Activated CD8-positive, alpha-beta memory T cell treated with anti-CD3 and anti-CD28 coated beads, Interleukin-2, amount 10 ng/mL, durations not matched to agents 7 days and 5 days (primary cell): ENCODE measurements at regions not wholly inside any gene's neighbourhood (a gene's known extent, or its start where the extent isn't known, plus 50 kb on each side); places are given as distances from the start of the nearest gene placed in this dataset.

ENCODE experiments used
- ATAC-seq: fragments of 150-1000 bp; cut with Tn5 transposase; one replicate; pipeline ENCODE4 v1.10.0; 2021; ENCODE audit warnings: moderate library complexity
- CTCF ChIA-PET: fragments of 350-600 bp; sonication (Branson Sonifier 250); formaldehyde crosslinking; loops from one replicate; lab custom pipeline; 2021; ENCODE audit warnings: antibody characterized with exemption; lab: Charles Lee
- DNase-seq: peaks from one replicate; pipeline ENCODE4 v3.0.0-alpha.2; 2020
- H3K27ac Mint-ChIP-seq: one replicate; pipeline ENCODE4 v1.8.0; 2021; ENCODE audit warnings: mild to moderate bottlenecking, mixed read lengths
- H3K27me3 Mint-ChIP-seq: one replicate; pipeline ENCODE4 v1.8.0; 2021; ENCODE audit warnings: mixed read lengths
- H3K36me3 Mint-ChIP-seq: one replicate; pipeline ENCODE4 v1.8.0; 2021; ENCODE audit warnings: mild to moderate bottlenecking, mixed read lengths
- H3K4me1 Mint-ChIP-seq: one replicate; pipeline ENCODE4 v1.8.0; 2021; ENCODE audit warnings: mixed read lengths
- H3K4me3 Mint-ChIP-seq: one replicate; pipeline ENCODE4 v1.8.0; 2021; ENCODE audit warnings: mild to moderate bottlenecking, moderate library complexity, mixed read lengths
- H3K9me3 Mint-ChIP-seq: one replicate; pipeline ENCODE4 v1.8.0; 2022; ENCODE audit warnings: low read depth, mixed read lengths

DNA sequence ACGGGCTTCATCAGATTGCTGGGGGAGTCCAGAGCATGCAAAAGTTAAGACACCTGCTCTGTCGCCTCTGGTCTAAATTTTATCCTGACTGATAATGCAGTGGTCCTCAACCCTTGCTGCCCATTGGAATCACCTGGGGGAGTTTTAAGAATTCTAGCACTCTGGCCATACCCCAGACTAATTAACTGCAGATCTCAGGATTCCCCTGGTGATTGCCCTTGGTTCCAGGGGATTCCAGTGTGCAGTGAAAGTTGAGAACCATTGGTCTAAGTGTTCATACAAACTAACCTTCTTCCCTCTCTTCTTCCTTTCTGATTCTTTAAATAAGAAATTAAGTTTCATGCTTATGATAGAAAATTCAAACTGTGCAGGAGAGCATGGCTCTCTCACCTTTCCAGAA lies 105.7 kb upstream of the MGAT5 start:
- Mint-ChIP-seq H3K27ac (no peak overlapping the region), H3K36me3 (peaks cover 9% of the 10 kb centered on the region), H3K4me3 (no peak overlapping the region), H3K9me3 (no peaks in the 10 kb centered on the region), H3K4me1 (no peaks in the 10 kb centered on the region), H3K27me3 (no peaks in the 10 kb centered on the region)
- ATAC-seq: no peak
- CTCF ChIA-PET: no interaction called here
- no peak for DNase-seq

DNA sequence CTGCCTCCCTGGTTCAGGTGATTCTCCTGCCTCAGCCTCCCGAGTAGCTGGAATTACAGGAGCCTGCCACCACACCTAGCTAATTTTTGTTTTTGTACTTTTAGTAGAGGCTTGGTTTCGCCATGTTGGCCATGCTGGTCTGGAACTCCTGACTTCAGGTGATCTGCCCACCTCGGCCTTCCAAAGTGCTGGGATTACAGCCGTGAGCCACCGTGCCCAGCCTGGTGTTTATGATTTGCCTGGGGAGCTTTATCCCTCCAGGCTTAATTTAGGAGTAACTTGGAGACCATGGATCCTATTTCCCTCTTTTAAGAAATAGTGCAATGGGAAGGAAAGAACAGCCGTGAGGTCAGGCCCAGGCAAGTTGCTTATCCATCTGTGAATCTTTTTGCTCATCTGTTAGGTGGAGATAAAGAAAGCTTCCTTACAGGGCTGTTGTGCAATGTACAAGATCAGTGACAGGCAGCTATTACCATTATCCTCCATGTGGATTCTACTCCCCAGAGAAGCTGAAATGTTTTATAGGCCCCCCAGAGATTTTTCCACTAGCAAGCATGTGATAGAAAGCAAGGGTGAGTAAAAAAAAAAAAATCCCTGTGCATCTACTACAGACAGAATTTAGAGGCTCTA lies 104.9 kb upstream of the MGAT5 start:
- peaks cover 9% of the 10 kb centered on the region for H3K36me3 Mint-ChIP-seq
- no peaks in the 10 kb centered on the region for H3K9me3 Mint-ChIP-seq
- ATAC-seq (no peak), DNase-seq (no peak)
- H3K4me1 Mint-ChIP-seq: no peaks in the 10 kb centered on the region
- CTCF ChIA-PET: no interaction called here
- no peaks in the 10 kb centered on the region for H3K27me3 Mint-ChIP-seq
- H3K4me3 Mint-ChIP-seq: no peak overlapping the region
- H3K27ac Mint-ChIP-seq: no peak overlapping the region

DNA sequence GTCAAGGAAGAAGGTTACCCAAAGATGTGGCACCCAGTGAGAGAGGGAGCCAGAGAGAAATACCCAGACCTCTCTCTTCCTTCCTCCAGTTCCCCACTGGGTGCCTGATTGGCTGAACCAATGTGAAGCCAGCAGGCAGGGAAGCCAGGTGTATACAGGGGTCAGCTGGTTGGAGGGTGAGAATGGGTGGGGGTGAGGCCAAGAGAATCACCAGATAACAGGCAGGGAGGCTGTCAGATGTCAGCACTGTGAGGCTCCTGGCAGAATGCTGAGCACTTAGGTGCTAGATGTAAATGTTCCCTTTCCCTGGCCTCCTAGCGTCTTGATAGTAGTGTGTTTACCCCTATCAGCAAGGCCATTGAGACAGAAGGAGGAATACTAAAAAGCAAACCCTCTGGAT lies 104.0 kb upstream of the MGAT5 start:
- ATAC-seq (no peak), DNase-seq (no peak)
- peak overlapping the region; percentile 44 for H3K27ac Mint-ChIP-seq
- no peaks in the 10 kb centered on the region for H3K9me3 Mint-ChIP-seq
- H3K4me3 Mint-ChIP-seq: no peak overlapping the region
- peaks cover 9% of the 10 kb centered on the region for H3K36me3 Mint-ChIP-seq
- no peaks in the 10 kb centered on the region for H3K27me3 Mint-ChIP-seq
- H3K4me1 Mint-ChIP-seq: no peaks in the 10 kb centered on the region
- CTCF ChIA-PET: no interaction called here

DNA sequence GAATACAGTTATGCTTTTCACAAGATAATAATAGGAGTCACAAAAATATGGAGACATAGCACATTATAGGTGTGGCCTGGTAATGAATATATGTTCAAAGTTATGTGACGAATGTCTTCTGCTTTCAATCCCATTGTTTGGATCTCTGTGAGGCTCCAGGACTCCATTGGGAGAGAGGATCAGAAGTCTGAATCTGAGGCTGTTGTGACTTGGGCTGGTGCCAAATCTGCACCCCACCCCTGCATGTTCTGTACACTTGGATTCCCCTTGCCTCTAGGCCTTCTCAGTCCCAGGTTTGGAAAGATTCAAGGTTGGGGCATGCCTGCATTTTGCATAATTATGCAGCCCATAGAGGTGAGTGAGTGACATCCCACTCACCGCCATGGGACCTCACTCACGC lies 103.1 kb upstream of the MGAT5 start:
- ATAC-seq: no peak
- H3K4me1 Mint-ChIP-seq: no peaks in the 10 kb centered on the region
- no peak overlapping the region for H3K27ac Mint-ChIP-seq

DNA sequence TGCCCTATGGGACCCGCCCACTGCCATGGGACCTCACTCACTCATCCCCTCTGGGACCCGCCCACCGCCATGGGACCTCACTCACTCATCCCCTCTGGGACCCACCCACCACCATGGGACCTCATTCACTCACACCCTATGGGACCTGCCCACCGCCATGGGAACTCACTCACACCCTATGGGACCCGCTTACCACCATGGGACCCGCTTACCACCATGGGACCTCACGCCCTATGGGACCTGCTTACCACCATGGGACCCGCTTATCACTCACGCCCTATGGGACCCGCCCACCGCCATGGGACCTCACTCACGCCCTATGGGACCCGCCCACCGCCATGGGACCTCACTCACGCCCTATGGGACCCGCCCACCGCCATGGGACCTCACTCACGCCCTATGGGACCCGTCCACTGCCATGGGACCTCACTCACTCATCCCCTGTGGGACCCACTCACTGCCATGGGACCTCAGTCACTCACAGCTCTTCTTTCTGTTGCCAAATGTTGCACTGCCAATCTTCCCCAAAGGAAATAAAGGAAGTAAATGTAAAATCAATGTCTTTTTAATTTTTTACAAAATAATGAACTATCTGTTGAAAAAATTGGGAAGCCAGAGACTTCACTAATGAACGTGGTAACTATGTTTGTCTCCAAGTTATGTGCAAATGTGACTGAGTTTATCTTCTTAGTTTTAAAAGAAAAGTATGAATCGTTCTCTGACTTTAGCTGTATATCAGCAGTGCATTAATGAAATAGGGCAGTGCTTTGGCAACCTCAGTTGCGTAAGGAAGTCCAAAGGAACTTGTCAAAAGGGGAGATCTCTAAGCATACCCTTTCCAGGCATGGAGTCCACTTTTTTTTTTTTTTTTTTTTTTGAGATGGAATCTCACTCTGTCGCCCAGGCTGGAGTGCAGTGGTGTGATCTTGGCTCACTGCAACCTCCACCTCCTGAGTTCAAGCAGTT lies 101.5 kb upstream of the MGAT5 start:
- no peaks in the 10 kb centered on the region for H3K9me3 Mint-ChIP-seq
- ATAC-seq (no peak), DNase-seq (no peak)
- no peaks in the 10 kb centered on the region for H3K4me1 Mint-ChIP-seq
- H3K27me3 Mint-ChIP-seq: no peaks in the 10 kb centered on the region
- H3K27ac Mint-ChIP-seq: no peak overlapping the region
- CTCF ChIA-PET: no interaction called here
- no peak overlapping the region for H3K4me3 Mint-ChIP-seq
- peaks cover 9% of the 10 kb centered on the region for H3K36me3 Mint-ChIP-seq

More for the DNA sequence above, 103.1 kb upstream of the MGAT5 start:
- Mint-ChIP-seq H3K27me3 (no peaks in the 10 kb centered on the region), H3K4me3 (no peak overlapping the region), H3K36me3 (peaks cover 9% of the 10 kb centered on the region), H3K9me3 (no peaks in the 10 kb centered on the region)
- no peak for DNase-seq
- CTCF ChIA-PET: no interaction called here

DNA sequence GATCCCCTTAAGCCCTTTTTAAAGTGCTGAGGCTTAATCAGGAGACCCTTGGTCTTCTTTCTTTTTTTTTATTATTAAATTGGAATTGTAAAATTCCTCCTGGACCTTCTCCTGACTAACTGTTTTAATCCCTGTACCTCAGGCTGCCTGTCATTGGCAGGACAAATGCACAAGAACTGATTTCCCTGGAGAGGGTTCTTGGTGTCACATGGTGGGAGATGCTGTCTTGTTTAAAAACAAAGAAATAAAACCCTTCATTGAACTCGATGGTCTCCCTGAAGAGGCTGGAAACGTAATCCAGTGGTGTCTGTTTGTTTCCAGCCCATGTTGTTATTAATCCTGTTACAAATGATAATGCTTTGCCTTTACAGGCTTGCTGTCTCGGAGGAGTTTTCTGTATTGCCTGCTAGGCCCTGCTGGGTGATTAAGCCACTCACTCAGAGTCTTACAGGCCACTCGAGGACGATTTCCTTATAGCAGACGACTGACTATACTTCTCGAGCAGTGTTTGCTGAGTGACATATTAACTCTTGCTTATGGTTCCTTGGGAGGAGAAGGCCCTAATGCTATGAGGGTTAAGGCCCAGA lies 100.5 kb upstream of the MGAT5 start:
- Mint-ChIP-seq H3K9me3 (no peaks in the 10 kb centered on the region), H3K27me3 (no peaks in the 10 kb centered on the region), H3K36me3 (peaks cover 9% of the 10 kb centered on the region), H3K27ac (no peak overlapping the region), H3K4me1 (no peaks in the 10 kb centered on the region), H3K4me3 (no peak overlapping the region)
- CTCF ChIA-PET: no interaction called here
- no peak for ATAC-seq
- no peak for DNase-seq

DNA sequence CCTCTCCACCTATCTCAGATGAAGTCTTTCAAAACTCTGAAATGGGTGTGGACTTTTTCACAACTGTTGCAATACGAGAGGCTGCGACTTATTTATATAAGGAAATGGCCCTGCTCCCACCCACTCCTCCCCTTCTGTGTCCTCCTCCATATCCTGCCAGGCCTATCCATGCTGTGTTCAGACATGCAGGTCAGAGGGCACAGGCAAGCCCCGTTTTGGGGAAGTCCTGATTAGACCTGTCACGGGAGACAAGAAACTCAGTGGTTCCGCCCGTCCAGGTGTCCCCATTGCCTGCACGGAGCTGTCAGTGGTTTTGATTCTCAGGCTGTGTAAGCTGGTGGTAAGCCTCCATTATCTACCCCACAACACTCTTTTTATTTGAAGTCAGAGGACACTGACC lies 99.6 kb upstream of the MGAT5 start:
- Mint-ChIP-seq H3K36me3 (peaks cover 9% of the 10 kb centered on the region), H3K27ac (no peak overlapping the region), H3K9me3 (no peaks in the 10 kb centered on the region), H3K4me3 (no peak overlapping the region), H3K27me3 (no peaks in the 10 kb centered on the region), H3K4me1 (no peaks in the 10 kb centered on the region)
- CTCF ChIA-PET: no interaction called here
- DNase-seq: no peak
- no peak for ATAC-seq

DNA sequence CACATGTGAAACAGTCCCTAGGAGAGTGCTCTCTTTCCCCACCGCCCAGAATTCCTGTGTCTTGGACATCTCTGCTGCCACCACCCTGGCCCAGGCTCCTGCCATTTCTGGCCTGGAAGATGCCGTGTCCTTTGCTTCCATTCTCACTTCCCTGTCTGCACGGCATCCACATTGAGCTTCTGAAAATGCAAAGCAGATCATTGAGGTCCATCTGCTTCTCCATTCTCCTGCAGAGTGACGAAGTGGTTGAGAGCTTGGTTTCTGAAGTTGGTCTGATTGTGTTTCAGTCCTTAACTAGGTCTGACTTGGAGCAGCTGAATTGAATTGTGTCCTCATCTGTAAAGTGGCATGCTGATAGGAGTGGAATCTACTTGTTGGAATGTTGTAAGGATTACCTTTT lies 98.7 kb upstream of the MGAT5 start:
- ATAC-seq: no peak
- no peak overlapping the region for H3K4me3 Mint-ChIP-seq
- no peak overlapping the region for H3K27ac Mint-ChIP-seq
- CTCF ChIA-PET: no interaction called here
- DNase-seq: no peak
- H3K36me3 Mint-ChIP-seq: peaks cover 9% of the 10 kb centered on the region
- no peaks in the 10 kb centered on the region for H3K27me3 Mint-ChIP-seq
- no peaks in the 10 kb centered on the region for H3K4me1 Mint-ChIP-seq
- no peaks in the 10 kb centered on the region for H3K9me3 Mint-ChIP-seq

DNA sequence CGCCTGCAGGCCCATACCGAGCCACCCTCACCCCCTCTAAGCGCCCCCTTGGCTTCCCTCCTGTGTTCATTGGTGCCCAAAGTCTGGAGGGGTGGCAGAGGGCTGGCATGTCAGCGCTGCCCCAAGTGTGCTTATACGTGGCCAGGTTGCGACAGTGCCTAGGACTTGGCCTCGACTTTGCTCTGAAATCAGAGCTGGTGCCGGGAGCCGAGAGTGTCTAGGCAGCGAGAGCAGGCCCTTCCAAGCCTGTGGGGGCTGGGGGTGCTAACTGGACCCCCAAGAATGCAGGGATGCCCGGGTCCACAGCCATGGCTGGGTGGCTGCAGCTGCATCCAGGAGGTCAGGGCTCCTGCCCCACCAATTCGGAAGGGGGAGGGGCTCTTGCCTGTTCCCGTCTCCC lies 95.6 kb upstream of the MGAT5 start:
- Mint-ChIP-seq H3K4me3 (no peak overlapping the region), H3K9me3 (no peaks in the 10 kb centered on the region), H3K27ac (no peak overlapping the region), H3K27me3 (no peaks in the 10 kb centered on the region), H3K36me3 (no peaks in the 10 kb centered on the region), H3K4me1 (peaks cover 17% of the 10 kb centered on the region)
- DNase-seq (no peak), ATAC-seq (no peak)
- CTCF ChIA-PET: no interaction called here

DNA sequence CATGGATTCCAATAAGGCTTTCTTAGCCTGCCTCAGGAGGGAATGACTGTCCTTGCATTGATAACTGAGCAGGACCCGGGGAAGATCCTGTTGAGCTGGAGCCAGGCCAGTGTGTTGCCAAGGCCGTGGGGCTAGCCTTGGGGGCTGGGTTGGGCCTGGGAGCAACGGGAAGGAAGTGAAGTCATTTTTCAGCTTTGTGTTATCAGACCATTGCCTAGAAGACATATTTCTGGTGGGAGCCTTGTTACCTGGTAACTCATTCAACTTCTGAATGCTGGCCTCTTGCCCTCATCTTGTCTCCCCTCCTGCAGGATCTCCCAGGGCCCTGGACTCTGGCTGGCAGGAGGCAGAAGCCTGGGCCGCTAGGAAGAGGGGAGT lies 92.7 kb upstream of the MGAT5 start:
- Mint-ChIP-seq H3K4me1 (peaks cover 25% of the 10 kb centered on the region), H3K27ac (no peak overlapping the region), H3K27me3 (no peaks in the 10 kb centered on the region), H3K4me3 (no peak overlapping the region), H3K9me3 (no peaks in the 10 kb centered on the region), H3K36me3 (peaks cover 1% of the 10 kb centered on the region)
- ATAC-seq: no peak
- DNase-seq: no peak
- CTCF ChIA-PET: interaction anchor here (1.3 to 1.4 kb wide), 2 partner anchors 36 to 85 kb away, joined by 3 read pairs; no protein-coding TSS in a partner anchor

DNA sequence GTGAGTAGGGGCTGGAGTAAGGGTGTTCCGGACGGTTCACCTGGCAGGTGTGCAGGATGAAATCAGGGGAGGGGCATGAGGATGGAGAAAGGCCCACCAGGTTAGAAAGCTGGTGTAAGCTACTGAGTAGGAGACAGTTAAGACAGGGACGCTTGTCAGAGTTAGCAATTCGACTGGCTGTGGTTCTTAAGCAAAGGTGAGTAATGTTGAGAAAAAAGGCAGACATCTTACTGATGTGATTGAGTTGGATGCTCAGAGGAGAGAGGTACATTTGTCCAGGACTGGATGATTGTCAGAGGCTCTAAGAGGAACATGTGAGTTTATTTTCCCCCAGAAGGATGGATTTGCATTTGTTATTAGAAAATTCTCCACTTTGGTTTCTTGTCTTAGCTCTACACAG lies 90.5 kb upstream of the MGAT5 start:
- no peak overlapping the region for H3K4me3 Mint-ChIP-seq
- H3K27me3 Mint-ChIP-seq: no peaks in the 10 kb centered on the region
- ATAC-seq (no peak), DNase-seq (no peak)
- peaks cover 25% of the 10 kb centered on the region for H3K4me1 Mint-ChIP-seq
- CTCF ChIA-PET: interaction anchor here (1.2 kb wide), 1 partner anchor 82 kb away, joined by 4 read pairs; no protein-coding TSS in a partner anchor
- H3K36me3 Mint-ChIP-seq: peaks cover 1% of the 10 kb centered on the region
- no peak overlapping the region for H3K27ac Mint-ChIP-seq
- no peaks in the 10 kb centered on the region for H3K9me3 Mint-ChIP-seq

DNA sequence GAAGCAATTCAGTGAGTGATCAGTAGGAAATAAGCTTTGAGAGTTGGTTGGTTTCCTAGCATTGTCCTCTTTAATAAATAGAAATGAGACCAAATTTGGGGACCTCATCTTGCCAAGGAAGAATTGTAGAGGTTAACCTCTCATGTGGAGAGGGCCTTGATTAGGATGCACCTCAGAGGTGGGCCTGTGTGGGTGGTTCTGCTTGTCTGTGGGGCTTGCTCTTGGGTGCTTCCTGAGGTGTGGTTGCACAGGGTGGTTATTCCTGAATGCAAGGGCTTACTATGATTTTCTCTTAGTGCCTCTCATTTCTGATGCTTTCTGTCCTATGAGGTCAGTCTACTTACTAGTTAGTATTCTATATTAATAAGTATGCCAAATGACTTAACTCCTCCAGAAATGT lies 89.6 kb upstream of the MGAT5 start:
- no peak for DNase-seq
- no peak for ATAC-seq
- Mint-ChIP-seq H3K27ac (no peak overlapping the region), H3K4me3 (no peak overlapping the region), H3K36me3 (peaks cover 1% of the 10 kb centered on the region), H3K27me3 (no peaks in the 10 kb centered on the region), H3K9me3 (no peaks in the 10 kb centered on the region), H3K4me1 (peaks cover 30% of the 10 kb centered on the region)
- CTCF ChIA-PET: interaction anchor here (1.2 kb wide), 1 partner anchor 81 kb away, joined by 4 read pairs; no protein-coding TSS in a partner anchor

DNA sequence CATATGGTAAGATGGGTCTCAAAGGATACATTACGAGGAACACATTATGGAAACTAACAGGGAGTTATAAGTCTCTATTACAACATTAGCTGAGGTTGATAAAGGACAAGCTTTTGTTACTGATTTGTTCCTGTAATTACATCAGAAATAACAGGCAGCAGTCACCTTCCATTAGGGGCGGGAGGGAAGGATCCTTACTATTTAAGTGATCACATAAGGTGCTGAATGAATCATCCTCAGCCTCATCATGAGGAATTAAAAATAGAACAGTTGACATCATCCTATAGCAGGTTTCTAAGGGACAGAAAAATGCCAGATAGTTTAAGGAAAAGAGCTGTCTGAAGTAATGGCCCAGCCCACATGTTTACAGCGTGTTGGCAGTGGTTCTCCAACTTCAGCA lies 86.9 kb upstream of the MGAT5 start:
- ATAC-seq (no peak), DNase-seq (no peak)
- Mint-ChIP-seq H3K4me3 (no peak overlapping the region), H3K4me1 (peaks cover 26% of the 10 kb centered on the region), H3K36me3 (peaks cover 1% of the 10 kb centered on the region), H3K27ac (no peak overlapping the region), H3K27me3 (no peaks in the 10 kb centered on the region), H3K9me3 (no peaks in the 10 kb centered on the region)
- CTCF ChIA-PET: no interaction called here
